ENCODE measurements at regions not wholly inside any gene's neighbourhood (a gene's known extent, or its start where the extent isn't known, plus 50 kb on each side); places are given as distances from the start of the nearest gene placed in this dataset.

GRCh38 chr3:102083473-102083872 lies 234.2 kb downstream of the NFKBIZ start:
- ChIA-PET CTCF (interaction anchor here (0.9 to 1.7 kb wide), 3 partner anchors 10 to 146 kb away, joined by 3 to 4 read pairs (median 3); no protein-coding TSS in a partner anchor), POLR2A (no interaction called here)
- H3K4me2 ChIP-seq (ENCODE audit: insufficient read depth, low read length) = no peak overlapping the region
- H3K4me3 ChIP-seq (replicated peaks in 1 of 3; ENCODE audit: insufficient read depth in 1 of 3, low read depth in 1 of 3, low read length in 3 of 3) = no peak overlapping the region
- intact Hi-C loops (cut with micrococcal nuclease) (loop anchor here (2.0 to 5.0 kb wide), 3 partner anchors 79 to 144 kb away; no protein-coding TSS in a partner anchor), dilution Hi-C loops (cut with MboI; ENCODE audit: extremely low pct_ligation_motif_present, low sequenced_read_pairs) (no loop called here)
- H3K27me3 ChIP-seq (ENCODE audit: control insufficient read depth in 2 of 2, insufficient read depth in 2 of 2, low read length in 2 of 2) = no peaks in the 10 kb centered on the region
- H3K36me3 ChIP-seq (ENCODE audit: control insufficient read depth in 2 of 2, extremely low read depth in 1 of 2, insufficient read depth in 2 of 2, low read length in 2 of 2) = no peaks in the 10 kb centered on the region
- DNase-seq (ENCODE audit: low read depth, low spot score) (no peak), FAIRE-seq (no peak)
- no peaks in the 10 kb centered on the region for H3K79me2 ChIP-seq (ENCODE audit: control insufficient read depth, insufficient read depth, low read length)
- no peak overlapping the region for H3K9ac ChIP-seq (replicated peaks; ENCODE audit: extremely low read depth, insufficient read depth, low read length)
- H4K20me1 ChIP-seq (replicated peaks; ENCODE audit: control insufficient read depth, extremely low read depth, insufficient read depth, low read length) = no peaks in the 10 kb centered on the region
- no peak overlapping the region for H2AFZ ChIP-seq (ENCODE audit: low read depth, low read length)
- no peak for TF ChIP-seq JUN (IDR thresholded peaks at IDR 0.05; ENCODE audit: borderline replicate concordance, insufficient read depth, insufficient read length, low read depth)
- TF ChIP-seq MAX (IDR thresholded peaks at IDR 0.05; ENCODE audit: insufficient read depth, insufficient read length) = no peak
- no peak for TF ChIP-seq GATA2 (IDR thresholded peaks at IDR 0.05; ENCODE audit: insufficient read depth, insufficient read length, low read depth, low read length)
- no peak for TF ChIP-seq CTCF (IDR thresholded peaks at IDR 0.05; ENCODE audit: extremely low read depth in 1 of 2, insufficient read depth in 1 of 2, low read depth in 1 of 2, low read length in 2 of 2)
- no peak for TF ChIP-seq POLR2AphosphoS5 (IDR thresholded peaks at IDR 0.05; ENCODE audit: insufficient read depth, low read depth, low read length)
- TF ChIP-seq POLR2A (IDR thresholded peaks at IDR 0.05; ENCODE audit: low read depth, low read length) = no peak
- TF ChIP-seq MYC (IDR thresholded peaks at IDR 0.05; ENCODE audit: low read depth, low read length) = no peak
- TF ChIP-seq FOS (IDR thresholded peaks at IDR 0.05; ENCODE audit: borderline replicate concordance, insufficient read depth, low read length) = no peak
- no peak for TF ChIP-seq EZH2 (IDR thresholded peaks at IDR 0.05; ENCODE audit: borderline replicate concordance, low read depth, low read length, severe bottlenecking)
- no peaks in the 10 kb centered on the region for H3K9me1 ChIP-seq (replicated peaks; ENCODE audit: control insufficient read depth, extremely low read depth, insufficient read depth, low read length)
- no TSS peak for BruUV-seq (replicated peaks)
- no peaks in the 10 kb centered on the region for H3K9me3 ChIP-seq (replicated peaks; ENCODE audit: control insufficient read depth, insufficient read depth, low read length)
- H3K4me1 ChIP-seq (ENCODE audit: control insufficient read depth, extremely low read depth, insufficient read depth, low read length) = peaks cover 27% of the 10 kb centered on the region
- no peak overlapping the region for H3K27ac ChIP-seq (ENCODE audit: insufficient read depth, low read depth, low read length)
